ENCODE measurements at regions not wholly inside any gene's neighbourhood (a gene's known extent, or its start where the extent isn't known, plus 50 kb on each side); places are given as distances from the start of the nearest gene placed in this dataset.

- DNase-seq = no peak
Measured at GRCh38 chr11:113579292-113579940, 104.2 kb upstream of the DRD2 start.

GRCh38 chr11:113578715-113579250 lies 103.6 kb upstream of the DRD2 start:
- DNase-seq = no peak

- DNase-seq = no peak
Measured at GRCh38 chr11:113578033-113578380, 102.8 kb upstream of the DRD2 start.

- no peak for DNase-seq
Measured at GRCh38 chr11:113577356-113578032, 102.3 kb upstream of the DRD2 start.

GRCh38 chr11:113574586-113574985 lies 99.4 kb upstream of the DRD2 start:
- DNase-seq = no peak

GRCh38 chr11:113574171-113574570 lies 99.0 kb upstream of the DRD2 start:
- no peak for DNase-seq

GRCh38 chr11:113572136-113572735 lies 97.0 kb upstream of the DRD2 start:
- DNase-seq = no peak

- DNase-seq = no peak
Measured at GRCh38 chr11:113571531-113571930, 96.3 kb upstream of the DRD2 start.

- DNase-seq = no peak
Measured at GRCh38 chr11:113570906-113571305, 95.7 kb upstream of the DRD2 start.

- DNase-seq = no peak
Measured at GRCh38 chr11:113569391-113569790, 94.2 kb upstream of the DRD2 start.

GRCh38 chr11:113568566-113568965 lies 93.4 kb upstream of the DRD2 start:
- no peak for DNase-seq

GRCh38 chr11:113567867-113568544 lies 92.8 kb upstream of the DRD2 start:
- no peak for DNase-seq

- DNase-seq = no peak
Measured at GRCh38 chr11:113567097-113567496, 91.9 kb upstream of the DRD2 start.

GRCh38 chr11:113564527-113565130 lies 89.4 kb upstream of the DRD2 start:
- DNase-seq = no peak

GRCh38 chr11:113563766-113564526 lies 88.7 kb upstream of the DRD2 start:
- DNase-seq = no peak

GRCh38 chr11:113562981-113563461 lies 87.8 kb upstream of the DRD2 start:
- no peak for DNase-seq

- no peak for DNase-seq
Measured at GRCh38 chr11:113562576-113562975, 87.4 kb upstream of the DRD2 start.

GRCh38 chr11:113557926-113558325 lies 82.7 kb upstream of the DRD2 start:
- DNase-seq = no peak

- no peak for DNase-seq
Measured at GRCh38 chr11:113556036-113556435, 80.8 kb upstream of the DRD2 start.

- DNase-seq = no peak
Measured at GRCh38 chr11:113555071-113555619, 79.9 kb upstream of the DRD2 start.

- no peak for DNase-seq
Measured at GRCh38 chr11:113554526-113554925, 79.3 kb upstream of the DRD2 start.

- DNase-seq = peak; percentile 11
Measured at GRCh38 chr11:113553915-113554314, 78.7 kb upstream of the DRD2 start.
